PFSK-1 (cell line): ENCODE measurements at regions not wholly inside any gene's neighbourhood (a gene's known extent, or its start where the extent isn't known, plus 50 kb on each side); places are given as distances from the start of the nearest gene placed in this dataset.

Source experiments
- FOXP2 ChIP-seq: optimal IDR thresholded peaks from 2 replicates; pipeline ENCODE3; 2011; ENCODE audit warnings: borderline replicate concordance, control low read depth, inconsistent platforms; ENCODE audit not compliant: insufficient read depth; ENCODE audit errors: extremely low read length, extremely low read depth
- POLR2AphosphoS5 ChIP-seq: IDR thresholded peaks from 2 replicates; pipeline ENCODE4 v1.6.1; 2012; ENCODE audit warnings: low read depth, mild to moderate bottlenecking, control low read depth, low read length, moderate library complexity
- REST ChIP-seq, 2 experiments: IDR thresholded peaks; 2 replicates each; pipeline versions ENCODE4 v1.6.1 to v1.8.0; 2011 to 2012; ENCODE audit warnings: low read depth in 2 of 2, low read length in 2 of 2, control low read depth in 1 of 2, inconsistent platforms in 1 of 2, mild to moderate bottlenecking in 1 of 2, moderate library complexity in 1 of 2; ENCODE audit not compliant: insufficient read depth in 1 of 2
- SIN3A ChIP-seq: IDR thresholded peaks from 2 replicates; pipeline ENCODE4 v1.6.1; 2012; ENCODE audit warnings: mild to moderate bottlenecking, low read length, moderate library complexity, borderline replicate concordance; ENCODE audit not compliant: insufficient read depth
- TAF1 ChIP-seq: IDR thresholded peaks from 2 replicates; pipeline ENCODE4 v1.6.1; 2012; ENCODE audit warnings: low read length, control low read depth, borderline replicate concordance; ENCODE audit not compliant: insufficient read depth

- TF ChIP-seq SIN3A (no peak), POLR2AphosphoS5 (no peak), FOXP2 (no peak), REST (IDR thresholded peaks at IDR 0.05; ENCODE audit: insufficient read depth in 1 of 2, low read depth in 2 of 2, low read length in 2 of 2) (no peak), TAF1 (no peak)
Measured at GRCh38 chr1:30810416-30811080, 53.0 kb upstream of the LAPTM5 start.

DNA sequence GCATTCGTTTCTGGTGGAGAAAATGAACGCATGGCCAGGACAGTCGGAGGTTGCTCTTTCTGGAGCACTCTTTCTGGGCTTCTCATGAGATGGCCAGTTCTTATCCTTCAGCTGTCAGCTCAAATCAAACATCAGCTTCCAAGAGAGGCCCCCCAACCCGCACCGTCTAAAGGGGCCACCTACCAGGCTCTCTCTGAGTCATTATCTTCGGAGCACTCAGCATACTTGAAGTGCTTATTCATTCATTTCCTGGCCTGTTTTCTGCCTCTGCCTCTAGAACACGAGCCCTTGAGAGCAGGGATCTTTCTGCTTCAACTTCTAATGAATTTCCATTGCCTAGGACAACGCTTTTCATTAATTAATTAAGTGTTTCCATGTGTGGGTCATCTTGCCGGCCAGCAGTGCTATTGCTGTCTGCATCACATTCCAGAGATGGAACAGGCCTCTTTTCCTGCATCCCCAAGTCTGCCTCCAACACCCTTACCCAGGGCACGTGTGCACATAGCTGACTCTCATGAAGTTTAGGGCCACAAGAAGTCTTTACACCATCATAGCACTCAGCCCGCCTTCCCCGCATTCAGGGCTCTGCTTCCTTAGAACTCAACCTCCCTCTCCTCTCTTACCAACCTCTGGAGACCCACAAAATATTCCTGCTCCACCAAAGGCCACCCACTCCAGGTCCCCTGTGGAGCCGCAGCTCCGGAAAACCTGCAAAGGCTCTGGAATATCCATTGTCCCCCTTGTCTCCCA lies 52.1 kb upstream of the LAPTM5 start:
- TF ChIP-seq REST (IDR thresholded peaks at IDR 0.05; ENCODE audit: insufficient read depth in 1 of 2, low read depth in 2 of 2, low read length in 2 of 2), result 0 out of 4 replicates have a peak, but pooled peaks of 1 of the 2 experiments have one; percentile 8
- TF ChIP-seq SIN3A, result no peak

GRCh38 chr1:30808067-30808662 lies 50.6 kb upstream of the LAPTM5 start:
- TF ChIP-seq SIN3A (no peak), POLR2AphosphoS5 (no peak), REST (IDR thresholded peaks at IDR 0.05; ENCODE audit: insufficient read depth in 1 of 2, low read depth in 2 of 2, low read length in 2 of 2) (no peak), FOXP2 (no peak), TAF1 (no peak)

- no peak for TF ChIP-seq TAF1
- no peak for TF ChIP-seq POLR2AphosphoS5
- no peak for TF ChIP-seq SIN3A
- peak; percentile 47 for TF ChIP-seq FOXP2
- TF ChIP-seq REST (IDR thresholded peaks at IDR 0.05; ENCODE audit: insufficient read depth in 1 of 2, low read depth in 2 of 2, low read length in 2 of 2), result peak in 1 of 2 experiments; percentile 18; a peak in 1 of 4 replicates
Measured at GRCh38 chr1:30807318-30808066, 49.9 kb upstream of the LAPTM5 start.
